ENCODE measurements at regions not wholly inside any gene's neighbourhood (a gene's known extent, or its start where the extent isn't known, plus 50 kb on each side); places are given as distances from the start of the nearest gene placed in this dataset.
"Not testable (repeated sequence)": the region's sequence is repeated elsewhere in the genome, so short reads cannot be mapped to it uniquely, and the experiment has no call there.

DNA sequence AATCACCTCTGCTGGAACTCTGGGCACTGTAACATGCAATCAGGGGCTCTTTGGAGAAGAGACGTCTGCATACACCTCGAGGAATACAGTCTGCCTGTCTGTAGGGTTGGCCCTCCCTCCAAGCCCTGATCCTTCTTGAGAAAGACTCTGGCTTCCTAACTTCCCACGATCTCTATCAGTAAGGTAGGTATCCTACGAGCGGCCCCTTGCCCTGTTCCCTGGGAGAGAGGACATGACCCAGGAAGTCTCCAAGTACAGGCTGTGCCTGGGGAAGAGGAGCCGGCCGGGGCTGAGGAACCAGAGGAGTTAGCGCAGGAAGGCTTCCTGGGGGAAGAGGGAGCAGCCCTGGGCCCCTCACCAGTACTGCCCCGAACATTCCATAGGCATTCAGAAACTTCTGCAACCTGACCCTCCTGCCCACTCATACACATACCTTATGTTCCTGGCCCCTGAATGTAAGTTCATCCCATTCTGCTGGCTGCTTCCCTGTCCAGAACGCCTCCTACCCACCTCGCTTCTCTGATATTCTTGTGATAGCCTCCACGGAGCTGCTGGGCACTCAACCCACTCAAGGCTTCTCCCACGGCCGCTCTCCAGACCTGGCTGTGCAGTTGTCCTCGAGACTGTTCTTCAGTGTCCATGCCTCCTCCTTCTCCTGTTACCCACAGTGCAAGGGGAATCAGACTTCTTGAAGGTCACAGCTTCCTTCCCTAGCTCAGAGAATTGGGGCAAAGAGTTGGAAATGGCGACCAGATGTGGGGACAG is 116.1 kb downstream of the CYP26B1 start:
- no peak for DNase-seq

DNA sequence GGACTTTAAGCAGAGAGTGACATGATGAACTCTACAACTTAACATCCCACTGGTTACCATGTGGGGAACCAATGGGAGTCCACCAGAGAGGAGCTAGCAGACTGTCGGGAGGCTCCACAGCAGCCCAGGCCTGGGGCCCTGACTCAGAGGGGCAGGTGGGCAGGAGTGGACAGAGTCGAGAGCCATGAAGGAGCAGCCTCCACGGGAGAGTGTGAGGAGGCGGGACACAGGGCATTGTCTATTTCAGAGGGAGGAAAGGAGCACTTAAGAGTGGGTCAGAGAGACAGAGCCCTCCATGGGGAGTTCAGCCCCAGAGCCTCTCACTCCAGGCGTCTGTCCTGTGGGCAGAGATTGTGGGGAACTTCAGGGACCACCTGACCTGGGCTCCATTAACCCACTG is 118.7 kb downstream of the CYP26B1 start:
- no peak for DNase-seq

GRCh38 chr2:72028351-72028995 is 119.2 kb downstream of the CYP26B1 start:
- no peak for DNase-seq

GRCh38 chr2:72027426-72028161 is 120.1 kb downstream of the CYP26B1 start:
- no peak for DNase-seq

DNA sequence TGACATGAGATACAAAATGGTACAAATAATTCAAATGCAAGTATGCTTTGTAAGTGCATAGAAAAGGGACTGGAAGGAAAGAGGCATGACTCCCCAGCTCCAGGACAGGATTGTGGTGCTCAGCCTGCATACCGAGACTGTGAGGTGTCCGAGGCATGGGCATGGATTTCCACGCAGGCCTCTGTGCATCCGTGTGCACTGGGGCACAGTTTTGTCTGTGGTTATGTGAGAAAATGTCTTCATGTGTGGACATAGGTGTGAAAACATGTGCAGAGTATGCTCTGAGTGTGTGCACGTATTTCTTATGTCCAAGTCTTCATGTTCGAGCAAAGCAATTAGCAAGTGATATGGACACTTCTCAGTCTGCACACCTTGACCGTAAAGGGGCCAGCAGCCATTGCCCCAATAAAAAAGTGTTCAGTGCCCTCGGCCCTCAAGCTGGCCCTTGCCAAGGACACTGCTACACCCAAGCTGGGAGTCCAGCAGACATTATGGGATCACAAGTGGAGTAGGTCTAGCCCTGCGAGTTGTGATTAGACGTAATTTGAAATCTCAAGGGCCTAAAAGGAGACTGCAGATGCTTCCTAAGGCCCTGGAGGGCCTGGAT is 120.7 kb downstream of the CYP26B1 start:
- DNase-seq, result no peak

DNA sequence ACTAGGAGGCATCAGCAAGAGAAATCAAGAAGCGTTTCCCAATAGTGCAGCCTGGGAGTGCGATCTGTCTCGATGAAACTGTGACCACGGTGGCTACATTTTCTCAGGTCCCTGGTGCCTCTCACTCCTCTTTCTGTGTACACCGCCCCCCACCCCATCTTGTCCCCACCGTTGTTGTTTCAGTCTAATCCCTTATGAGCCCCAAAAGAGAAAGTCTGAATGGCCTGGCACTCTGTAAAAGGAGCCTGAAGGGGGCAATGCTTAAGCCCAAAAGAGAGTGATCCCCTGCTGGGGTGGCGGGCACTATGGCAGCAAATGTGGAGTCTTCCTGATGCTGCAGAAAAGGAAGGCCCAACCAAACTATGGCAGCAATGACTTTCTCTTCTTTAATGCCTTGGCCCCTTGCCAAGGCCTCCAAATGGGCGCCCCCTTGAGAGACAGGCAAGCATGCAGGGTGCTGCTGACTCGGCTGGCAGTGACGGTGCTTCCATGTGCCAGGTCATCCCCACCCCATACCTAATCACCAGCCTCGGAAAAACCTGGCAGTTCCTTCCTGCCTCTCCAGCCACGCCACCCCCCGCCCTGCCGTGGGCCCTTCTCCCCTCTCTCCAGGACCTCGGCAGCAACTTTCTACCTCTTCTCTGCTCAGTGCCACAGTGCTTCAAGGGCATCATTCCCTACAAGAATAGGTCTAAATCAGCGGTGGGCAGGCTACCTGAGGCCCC is 123.0 kb downstream of the CYP26B1 start:
- no peak for DNase-seq

GRCh38 chr2:72023678-72024390 is 123.8 kb downstream of the CYP26B1 start:
- DNase-seq, result no peak

DNA sequence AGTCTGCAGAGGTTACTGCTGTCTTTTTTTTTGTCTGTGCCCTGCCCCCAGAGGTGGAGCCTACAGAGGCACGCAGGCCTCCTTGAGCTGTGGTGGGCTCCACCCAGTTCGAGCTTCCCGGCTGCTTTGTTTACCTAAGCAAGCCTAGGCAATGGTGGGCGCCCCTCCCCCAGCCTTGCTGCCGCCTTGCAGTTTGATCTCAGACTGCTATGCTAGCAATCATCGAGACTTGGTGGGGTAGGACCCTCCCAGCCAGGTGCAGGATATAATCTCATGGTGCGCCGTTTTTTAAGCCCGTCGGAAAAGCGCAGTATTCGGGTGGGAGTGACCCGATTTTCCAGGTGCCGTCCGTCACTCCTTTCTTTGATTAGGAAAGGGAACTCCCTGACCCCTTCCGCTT is 126.3 kb downstream of the CYP26B1 start:
- not testable (repeated sequence) for DNase-seq

DNA sequence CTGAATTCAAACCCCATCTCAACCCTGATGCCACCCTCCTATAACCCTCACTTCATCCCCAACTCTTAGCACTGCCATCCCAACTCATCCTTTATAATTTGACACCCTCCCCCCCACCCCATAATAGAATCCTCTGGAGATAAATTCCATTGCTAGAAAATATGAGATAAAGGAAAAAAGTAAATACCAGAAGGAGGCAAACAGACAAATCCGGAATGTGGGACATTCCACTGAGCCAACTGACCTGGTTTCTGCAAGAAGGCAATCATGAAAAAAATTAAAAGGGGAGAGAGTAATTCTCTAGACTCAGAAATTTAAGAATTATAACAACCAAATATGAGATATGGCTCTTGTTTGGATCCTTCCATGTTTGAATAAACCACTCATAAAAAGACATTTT is 132.4 kb downstream of the CYP26B1 start:
- DNase-seq, result no peak

DNA sequence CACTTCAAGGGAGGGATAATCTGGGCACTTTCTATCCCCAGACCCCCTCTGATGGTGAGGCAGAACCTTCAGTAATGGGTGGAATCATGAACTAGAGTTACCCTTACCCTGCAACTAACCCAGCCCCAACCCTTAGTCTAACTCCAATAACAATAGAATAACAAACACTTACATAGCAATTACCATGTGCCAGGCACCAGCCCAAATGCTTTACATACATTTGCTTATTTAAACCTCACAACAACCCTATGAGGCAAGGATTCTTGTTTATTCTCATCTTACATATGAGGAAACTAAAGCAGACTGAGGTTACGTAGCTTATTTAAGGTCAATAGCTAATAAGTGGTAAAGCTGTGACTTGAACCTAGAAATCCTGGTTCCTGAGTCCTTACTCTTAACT is 132.8 kb downstream of the CYP26B1 start:
- DNase-seq, result no peak

GRCh38 chr2:72013726-72014125 is 133.9 kb downstream of the CYP26B1 start:
- DNase-seq, result no peak

- DNase-seq, result no peak
Measured at GRCh38 chr2:72012886-72013574, 134.6 kb downstream of the CYP26B1 start.

GRCh38 chr2:72011791-72012190 is 135.9 kb downstream of the CYP26B1 start:
- DNase-seq, result no peak

DNA sequence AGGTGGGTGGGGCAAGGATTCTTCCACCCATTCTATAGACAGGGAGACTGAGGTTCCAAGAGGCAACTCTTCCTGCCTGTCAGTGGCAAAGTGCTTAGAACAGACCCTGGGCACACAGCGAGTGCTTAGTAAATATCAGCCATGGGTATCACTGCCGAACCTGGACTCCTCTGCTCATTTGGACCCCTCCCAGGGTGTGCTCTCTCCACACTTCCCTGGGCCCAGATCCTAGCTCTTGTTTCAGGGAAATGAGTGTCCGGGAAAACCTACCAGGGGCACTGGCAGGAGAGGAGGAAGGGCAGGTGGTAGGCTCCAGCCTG is 136.3 kb downstream of the CYP26B1 start:
- no peak for DNase-seq

DNA sequence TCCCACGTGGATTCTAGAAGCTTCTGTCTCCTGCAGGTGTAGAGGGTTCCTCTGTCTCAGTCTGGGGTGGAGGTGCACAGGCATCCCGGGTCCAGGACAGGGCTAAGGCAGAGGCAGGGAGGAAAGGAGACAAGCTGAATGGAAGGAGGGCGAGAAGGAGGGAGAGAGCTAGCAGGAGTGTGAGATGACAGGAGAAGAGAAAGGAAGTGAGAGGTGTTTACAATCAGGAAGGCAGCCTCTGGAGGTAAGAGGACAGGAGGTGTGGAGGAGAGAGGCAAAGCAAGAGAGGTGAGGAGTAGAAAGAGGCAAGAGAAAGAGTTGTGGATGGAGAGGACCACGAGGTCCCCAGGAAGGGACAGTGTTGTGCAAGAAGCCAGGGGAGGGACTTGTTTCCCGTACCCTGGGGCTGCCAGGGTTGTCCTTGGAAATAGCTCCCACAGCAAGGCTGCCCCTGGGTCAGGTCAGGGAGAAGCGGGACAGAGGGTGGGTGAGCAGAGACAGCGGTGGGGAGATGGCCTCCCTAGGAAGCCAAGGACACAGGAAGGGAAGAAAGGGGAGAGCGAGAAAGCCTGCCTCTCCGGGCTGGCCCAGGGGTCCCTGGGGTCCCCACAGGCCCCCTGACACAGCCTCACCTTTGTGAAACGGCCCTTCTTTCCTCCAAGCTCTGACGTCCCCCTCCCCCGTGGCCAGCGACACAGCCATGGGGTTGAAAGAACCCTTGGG is 136.9 kb downstream of the CYP26B1 start:
- DNase-seq, result no peak

DNA sequence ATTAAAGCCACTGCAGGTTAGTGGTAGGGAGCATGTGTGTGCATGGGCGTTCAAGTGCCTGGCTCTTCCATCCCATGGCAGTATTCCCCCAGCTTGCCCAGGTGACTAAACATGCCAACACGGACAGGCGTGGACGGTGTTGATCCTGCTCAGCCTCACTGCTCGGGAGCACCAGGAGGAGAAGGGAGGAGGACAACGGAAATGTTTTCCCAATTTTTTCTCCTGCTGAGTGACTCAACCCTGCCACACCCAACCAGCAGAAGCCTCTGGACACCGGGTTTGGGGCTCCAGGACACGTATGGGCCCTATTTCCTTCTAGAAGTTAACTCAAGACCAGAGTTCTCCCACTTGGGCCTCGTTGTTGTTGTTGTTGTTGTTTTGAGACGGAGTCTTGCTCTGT is 139.1 kb downstream of the CYP26B1 start:
- no peak for DNase-seq

DNA sequence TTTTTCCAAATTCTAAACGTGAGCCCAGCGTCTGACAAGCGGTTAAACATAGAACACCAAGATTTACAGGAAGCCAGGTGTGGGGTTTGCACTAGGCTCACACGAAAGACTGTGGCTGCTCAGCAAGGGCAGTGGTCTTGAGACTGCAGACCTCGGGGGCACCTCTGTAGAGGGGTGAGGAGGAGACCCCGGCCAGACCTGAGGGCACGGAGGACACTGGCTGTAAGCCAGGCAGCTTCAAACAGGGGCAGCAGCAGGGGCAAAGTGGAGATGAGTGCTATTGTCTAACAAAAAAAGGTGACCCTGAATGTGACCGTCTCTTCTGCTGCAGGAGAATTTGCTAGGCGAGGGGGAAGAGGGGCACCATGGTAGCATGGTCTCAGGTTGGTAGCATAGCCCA is 140.3 kb downstream of the CYP26B1 start:
- DNase-seq, result no peak

- no peak for DNase-seq
Measured at GRCh38 chr2:72006188-72006736, 141.4 kb downstream of the CYP26B1 start.

- DNase-seq, result no peak
Measured at GRCh38 chr2:72004976-72005375, 142.7 kb downstream of the CYP26B1 start.

DNA sequence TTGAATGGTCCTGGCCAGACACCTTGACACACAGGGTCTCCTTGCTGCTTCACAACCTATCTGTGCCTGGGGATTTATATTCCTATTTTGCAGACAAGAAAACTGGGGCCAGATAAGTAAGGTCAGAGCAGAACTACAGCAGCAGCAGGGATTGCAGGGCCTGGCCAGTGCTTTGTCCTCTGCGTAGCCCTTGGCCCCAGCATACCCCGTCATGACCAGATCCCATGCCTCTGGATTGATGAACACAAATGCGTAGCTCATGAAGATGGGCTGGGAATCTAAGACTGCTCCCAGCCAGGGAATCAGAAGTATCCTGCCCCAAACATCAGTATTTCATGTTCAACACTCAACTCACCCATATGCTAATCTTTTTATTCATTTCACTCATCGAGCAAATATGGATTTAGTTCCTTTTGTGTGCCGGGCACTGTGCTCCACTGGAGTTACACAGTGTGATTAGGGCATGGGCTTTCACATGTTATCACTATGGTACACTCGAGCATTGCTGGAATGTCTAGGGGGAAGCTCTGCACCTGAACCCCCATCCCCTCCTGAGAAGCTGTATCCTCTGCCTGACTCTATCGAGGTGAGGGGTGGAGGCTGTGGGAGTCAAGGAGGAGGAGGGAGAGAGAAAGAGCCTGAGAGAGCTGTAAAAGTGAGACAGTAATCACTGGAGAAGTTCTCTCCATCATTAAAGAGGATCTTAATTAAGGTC is 143.3 kb downstream of the CYP26B1 start:
- DNase-seq, result no peak
